ENCODE measurements at regions not wholly inside any gene's neighbourhood (a gene's known extent, or its start where the extent isn't known, plus 50 kb on each side); places are given as distances from the start of the nearest gene placed in this dataset.

DNA sequence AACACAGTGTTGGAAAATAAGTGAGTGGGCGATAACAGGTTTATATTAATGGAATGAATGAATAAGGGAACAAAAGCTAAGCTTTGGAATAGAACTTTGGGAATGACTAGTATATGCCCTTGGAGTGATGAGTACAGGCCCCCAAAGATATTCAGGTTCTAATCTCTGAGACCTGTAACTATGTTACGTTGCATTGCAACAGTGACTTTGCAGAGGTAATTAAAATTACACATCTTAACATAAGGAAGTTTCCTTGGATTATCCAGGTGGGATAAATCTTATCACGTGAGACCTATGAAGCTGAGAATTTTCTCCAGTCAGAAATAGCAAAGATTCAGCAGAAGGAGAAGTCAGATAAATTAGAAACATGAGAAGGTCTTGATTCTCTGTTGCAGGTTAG lies 661.5 kb upstream of the LINC00305 start:
- TF ChIP-seq EZH2phosphoT487 (IDR thresholded peaks at IDR 0.05; ENCODE audit: insufficient read depth, low read depth) (no peak), EZH2 (IDR thresholded peaks at IDR 0.05; ENCODE audit: insufficient read depth, poor library complexity, severe bottlenecking) (no peak)

All from GM23248 (cell line).